ENCODE measurements at regions not wholly inside any gene's neighbourhood (a gene's known extent, or its start where the extent isn't known, plus 50 kb on each side); places are given as distances from the start of the nearest gene placed in this dataset.
"Not testable (repeated sequence)": the region's sequence is repeated elsewhere in the genome, so short reads cannot be mapped to it uniquely, and the experiment has no call there.

GRCh38 chr7:81030472-81030871 lies 111.6 kb upstream of the SEMA3C start:
- DNase-seq: no peak

- no peak for DNase-seq
These were observed 110.7 kb upstream of the SEMA3C start for GRCh38 chr7:81029511-81029910.

GRCh38 chr7:81025360-81025759 lies 106.5 kb upstream of the SEMA3C start:
- DNase-seq: no peak

GRCh38 chr7:81014908-81015307 lies 96.1 kb upstream of the SEMA3C start:
- no peak for DNase-seq

GRCh38 chr7:81014266-81014665 lies 95.4 kb upstream of the SEMA3C start:
- no peak for DNase-seq

GRCh38 chr7:81013083-81013817 lies 94.4 kb upstream of the SEMA3C start:
- no peak for DNase-seq

- no peak for DNase-seq
These were observed 90.0 kb upstream of the SEMA3C start for GRCh38 chr7:81008901-81009300.

GRCh38 chr7:81007051-81007450 lies 88.2 kb upstream of the SEMA3C start:
- DNase-seq: no peak

- DNase-seq: no peak
These were observed 86.4 kb upstream of the SEMA3C start for GRCh38 chr7:81005254-81005653.

- no peak for DNase-seq
These were observed 85.2 kb upstream of the SEMA3C start for GRCh38 chr7:81004098-81004497.

GRCh38 chr7:81003326-81003725 lies 84.5 kb upstream of the SEMA3C start:
- no peak for DNase-seq

- no peak for DNase-seq
These were observed 83.6 kb upstream of the SEMA3C start for GRCh38 chr7:81002421-81002820.

GRCh38 chr7:80999771-81000170 lies 80.9 kb upstream of the SEMA3C start:
- no peak for DNase-seq

- no peak for DNase-seq
These were observed 80.2 kb upstream of the SEMA3C start for GRCh38 chr7:80999100-80999499.

- no peak for DNase-seq
These were observed 79.0 kb upstream of the SEMA3C start for GRCh38 chr7:80997841-80998240.

- not testable (repeated sequence) for DNase-seq
These were observed 77.4 kb upstream of the SEMA3C start for GRCh38 chr7:80996236-80996635.

- DNase-seq: no peak
These were observed 72.8 kb upstream of the SEMA3C start for GRCh38 chr7:80991654-80992053.

GRCh38 chr7:80984619-80985018 lies 65.8 kb upstream of the SEMA3C start:
- no peak for DNase-seq

- no peak for DNase-seq
These were observed 62.6 kb upstream of the SEMA3C start for GRCh38 chr7:80981405-80981804.

GRCh38 chr7:80977751-80978150 lies 58.9 kb upstream of the SEMA3C start:
- no peak for DNase-seq

- no peak for DNase-seq
These were observed 55.8 kb upstream of the SEMA3C start for GRCh38 chr7:80974396-80975358.

GRCh38 chr7:80971225-80971624 lies 52.4 kb upstream of the SEMA3C start:
- DNase-seq: no peak
